Sigmoid colon (tissue), 6 donors: ENCODE measurements at regions not wholly inside any gene's neighbourhood (a gene's known extent, or its start where the extent isn't known, plus 50 kb on each side); places are given as distances from the start of the nearest gene placed in this dataset.
"Not testable (repeated sequence)": the region's sequence is repeated elsewhere in the genome, so short reads cannot be mapped to it uniquely, and the experiment has no call there.

Source experiments
- DNase-seq: peaks from one replicate; pipeline ENCODE4 v3.0.0-alpha.2; 2019
- H3K27ac ChIP-seq, 4 donors: fragments of 200-600 bp; sonication (generic); one replicate each; pipeline ENCODE4 v1.5.1; 2016 to 2019; ENCODE audit warnings: mild to moderate bottlenecking in 1 of 4
- H3K27me3 ChIP-seq, 3 donors: fragments of 200-600 bp; sonication (generic); one replicate each; pipeline ENCODE4 v1.5.1; 2019; ENCODE audit warnings: mild to moderate bottlenecking in 1 of 3
- H3K36me3 ChIP-seq, 4 donors: fragments of 200-600 bp; sonication (generic); one replicate each; pipeline ENCODE4 v1.5.1; 2016 to 2019
- H3K4me1 ChIP-seq, 4 donors: fragments of 200-600 bp; sonication (generic); one replicate each; pipeline ENCODE4 v1.5.1; 2017 to 2019
- H3K4me3 ChIP-seq, 4 donors: fragments of 200-600 bp; sonication (generic); one replicate each; pipeline ENCODE4 v1.5.1; 2017 to 2019; ENCODE audit warnings: mild to moderate bottlenecking in 2 of 4, moderate library complexity in 1 of 4
- H3K9me3 ChIP-seq, 4 donors: fragments of 200-600 bp in 3 of 4; sonication (generic) in 3 of 4; one replicate each; pipeline versions ENCODE4 v1.5.1 to v1.6.1; 2013 to 2019
- WGBS, 2 donors: extraction: QIAGEN DNeasy Blood & Tissue Kit; methylation state at CpG; one replicate each; pipeline ENCODE4 v1.1.7; 2013; 5-methylcytosine and 5-hydroxymethylcytosine counted together
- intact Hi-C: fragments of 100-400 bp; cut with DNase I; formaldehyde crosslinking; loops from one replicate; pipeline ENCODE4 v1.15.1; 2023
- small RNA-seq, 3 donors: library from RNA; depleted of rRNA; stranded (forward); fragments of <200 nt; gene quantifications; one replicate each; pipeline ENCODE3, GENCODE V24; 2016
- donor health status: healthy with polysubstance abuse.
- donor health status: healthy.

DNA sequence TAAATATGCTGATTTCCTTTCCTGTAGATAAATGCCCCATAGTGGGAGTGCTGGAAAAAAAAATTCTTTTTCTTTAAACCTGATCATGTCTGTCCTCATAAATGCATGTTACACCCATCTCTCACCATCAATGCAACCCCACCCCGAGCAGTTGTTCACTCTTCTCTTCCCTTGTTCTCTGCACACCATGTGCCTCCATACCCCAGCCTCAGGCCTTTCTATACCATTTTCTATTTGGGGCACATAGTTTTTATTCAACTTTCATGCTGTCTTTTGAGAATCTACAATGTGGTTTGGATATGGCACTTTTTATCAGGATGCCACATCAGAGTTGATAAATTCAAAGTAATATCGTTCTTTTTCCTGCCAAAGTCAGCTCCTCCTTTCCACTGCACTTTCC, 202.6 kb downstream of the POTED start:
- H3K27me3 ChIP-seq, H3K4me3 ChIP-seq, H3K4me1 ChIP-seq, H3K9me3 ChIP-seq, intact Hi-C loops, H3K27ac ChIP-seq, DNase-seq, H3K36me3 ChIP-seq: not testable (repeated sequence)
- WGBS, 2 donors: 66 to 72% methylated on average over 2 of the region's 2 CpGs

DNA sequence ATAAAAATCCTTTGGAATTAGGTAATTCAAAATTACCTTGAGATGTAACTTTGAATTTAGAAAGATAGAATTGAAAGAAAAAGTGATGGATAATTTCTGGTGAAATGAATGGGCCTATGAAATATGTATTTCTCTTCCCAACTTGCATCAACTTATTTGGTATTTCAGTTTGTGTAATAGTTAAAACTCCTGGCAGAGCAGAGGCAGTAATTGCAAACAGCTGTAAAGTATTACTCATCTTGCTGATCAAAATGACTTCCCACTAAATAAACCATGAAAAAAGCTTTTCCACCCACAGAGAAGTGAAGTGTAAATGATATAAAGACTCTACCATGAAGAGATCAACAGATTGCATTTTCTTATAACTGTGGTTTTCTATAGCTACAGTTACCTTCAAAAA, 201.0 kb downstream of the POTED start:
- H3K27me3 ChIP-seq, H3K27ac ChIP-seq, H3K4me1 ChIP-seq, H3K4me3 ChIP-seq, DNase-seq, H3K36me3 ChIP-seq, intact Hi-C loops, H3K9me3 ChIP-seq: not testable (repeated sequence)

DNA sequence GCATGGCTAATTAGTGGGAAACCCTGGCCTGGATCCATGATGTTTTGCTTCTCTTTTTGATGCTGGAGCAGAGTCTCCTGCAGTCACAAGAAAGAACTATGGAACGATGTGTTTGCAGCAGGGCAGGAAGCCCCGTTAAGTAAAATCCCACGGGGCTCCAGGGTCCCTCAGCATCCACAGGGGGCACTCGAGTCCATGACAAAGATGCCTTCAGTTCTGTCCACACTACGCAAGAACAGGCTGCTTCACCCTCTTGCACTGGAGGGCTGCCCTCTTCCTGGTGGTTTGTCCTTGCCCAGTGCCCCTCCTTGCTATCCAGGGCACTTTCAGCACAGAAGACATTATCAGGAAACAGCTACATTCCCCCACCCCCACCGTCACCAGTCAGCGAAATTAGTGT, 196.9 kb downstream of the POTED start:
- 61 to 65% methylated on average over 6 of the region's 7 CpGs for WGBS, 2 donors
- DNase-seq, intact Hi-C loops: not testable (repeated sequence)

DNA sequence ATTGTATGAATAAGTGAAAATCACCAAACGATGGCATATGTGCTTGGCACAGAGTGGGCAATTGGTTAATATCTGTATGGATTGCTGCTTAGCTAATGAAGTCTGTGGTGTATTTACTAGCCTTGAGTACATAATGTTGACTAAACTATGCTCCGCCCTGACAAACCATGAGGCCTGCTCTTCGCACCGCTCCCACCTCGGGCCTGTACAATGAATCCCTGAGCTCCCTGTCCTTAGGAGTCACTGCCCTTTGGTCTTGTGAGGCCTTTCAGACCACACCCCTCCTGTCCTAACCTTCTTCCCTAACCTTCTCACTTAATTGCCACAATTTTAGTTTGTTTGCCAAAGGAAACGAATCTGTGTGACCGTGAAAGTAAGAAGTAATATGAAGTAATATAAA, 193.2 kb downstream of the POTED start:
- not testable (repeated sequence) for H3K27ac ChIP-seq, DNase-seq
- WGBS, 2 donors: 53 to 82% methylated on average over 7 of the region's 7 CpGs

More for the DNA sequence above, 196.9 kb downstream of the POTED start:
- H3K27me3 ChIP-seq, H3K4me3 ChIP-seq, H3K27ac ChIP-seq, H3K9me3 ChIP-seq, H3K4me1 ChIP-seq, H3K36me3 ChIP-seq: not testable (repeated sequence)

More for the DNA sequence above, 193.2 kb downstream of the POTED start:
- H3K27me3 ChIP-seq, H3K4me3 ChIP-seq, H3K36me3 ChIP-seq, H3K4me1 ChIP-seq, intact Hi-C loops, H3K9me3 ChIP-seq: not testable (repeated sequence)

Small RNA genes in the stretch of these regions (small RNA-seq; reads per million reads assigned to genes)
- gene RNU6-954P: 0 reads per million in 3 donors
- gene ZNF114P1: 0 reads per million in 3 donors
